ENCODE measurements at regions not wholly inside any gene's neighbourhood (a gene's known extent, or its start where the extent isn't known, plus 50 kb on each side); places are given as distances from the start of the nearest gene placed in this dataset.

- DNase-seq (ENCODE audit: low read depth in 2 of 2, low spot score in 1 of 2) = no peak
These were observed 406.5 kb upstream of the RGS6 start for GRCh38 chr14:71525663-71526221.

DNA sequence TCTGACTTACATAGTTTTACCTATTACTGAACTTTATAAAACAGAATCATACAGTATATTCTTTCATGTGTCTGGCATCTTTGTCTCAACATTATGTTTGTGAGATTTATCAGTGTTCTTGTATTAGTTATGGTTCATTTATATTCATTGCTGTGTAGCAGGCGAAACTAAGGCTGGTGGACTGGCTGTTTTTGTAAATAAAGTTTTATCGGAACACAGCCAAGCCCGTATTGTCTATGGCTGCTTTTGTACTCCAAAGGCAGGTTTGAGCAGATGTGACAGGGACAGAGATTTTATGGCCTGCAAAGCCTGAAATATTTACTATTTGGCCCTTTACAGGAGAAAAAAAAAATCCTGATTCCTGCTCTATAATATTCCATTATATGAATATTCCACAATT is 405.8 kb upstream of the RGS6 start:
- no peak for DNase-seq (ENCODE audit: low read depth in 2 of 2, low spot score in 1 of 2)

DNA sequence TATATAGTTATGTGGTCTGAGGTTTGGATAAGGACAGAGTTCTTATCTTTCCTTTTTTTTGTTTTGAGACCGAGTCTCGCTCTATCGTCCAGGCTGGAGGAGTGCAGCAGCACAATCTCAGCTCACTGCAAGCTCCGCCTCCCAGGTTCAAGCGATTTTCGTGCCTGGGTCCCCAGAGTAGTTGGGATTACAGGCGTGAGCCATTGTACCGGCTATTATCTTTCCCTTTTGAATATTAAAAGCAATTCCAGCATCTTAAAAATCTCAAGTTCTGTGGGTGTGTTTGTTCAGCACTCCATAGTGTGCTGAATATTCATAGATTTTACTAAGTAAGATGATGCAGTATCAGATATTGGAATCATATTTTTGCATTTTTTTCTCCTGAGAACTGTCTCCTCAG is 404.4 kb upstream of the RGS6 start:
- no peak for DNase-seq (ENCODE audit: low read depth in 2 of 2, low spot score in 1 of 2)

DNA sequence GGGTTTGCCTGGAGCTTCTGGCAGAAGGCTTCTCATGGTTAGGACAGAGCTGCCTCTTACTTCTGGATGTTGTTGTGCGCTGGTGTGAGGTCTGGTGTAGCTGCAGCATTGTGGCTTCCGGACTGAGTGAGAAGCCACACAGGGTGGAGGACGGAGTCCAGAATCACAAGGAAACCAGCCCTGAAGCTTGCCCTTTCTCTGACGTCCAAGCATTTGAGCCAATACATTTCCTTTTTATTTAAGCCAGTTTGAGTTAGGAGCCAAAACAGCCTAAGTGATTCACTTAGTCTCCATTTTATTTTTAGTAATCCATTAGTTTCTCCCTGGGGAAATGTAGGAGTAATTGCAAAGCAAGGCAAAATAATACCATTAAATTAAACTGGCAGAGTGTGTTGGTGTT is 402.4 kb upstream of the RGS6 start:
- no peak for DNase-seq (ENCODE audit: low read depth in 2 of 2, low spot score in 1 of 2)

DNA sequence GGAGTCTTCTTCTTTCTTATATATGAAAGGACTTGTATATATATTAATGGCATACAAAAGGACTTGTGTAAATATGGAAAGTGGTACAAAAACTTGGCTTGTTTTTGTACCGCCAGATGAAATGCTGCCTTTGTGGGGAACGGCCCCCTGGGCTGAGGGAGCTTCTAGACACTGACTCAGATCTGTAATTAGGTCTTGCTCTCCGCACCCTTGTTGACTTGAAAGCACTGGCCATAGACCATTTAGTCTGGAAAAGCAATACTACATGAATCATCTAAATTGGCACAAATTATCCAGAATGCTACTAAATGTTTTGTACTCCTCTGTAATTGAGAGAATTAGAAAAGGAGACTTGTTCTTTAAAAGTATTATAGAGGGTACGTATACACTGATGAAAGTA is 399.9 kb upstream of the RGS6 start:
- DNase-seq (ENCODE audit: low read depth in 2 of 2, low spot score in 1 of 2) = no peak

DNA sequence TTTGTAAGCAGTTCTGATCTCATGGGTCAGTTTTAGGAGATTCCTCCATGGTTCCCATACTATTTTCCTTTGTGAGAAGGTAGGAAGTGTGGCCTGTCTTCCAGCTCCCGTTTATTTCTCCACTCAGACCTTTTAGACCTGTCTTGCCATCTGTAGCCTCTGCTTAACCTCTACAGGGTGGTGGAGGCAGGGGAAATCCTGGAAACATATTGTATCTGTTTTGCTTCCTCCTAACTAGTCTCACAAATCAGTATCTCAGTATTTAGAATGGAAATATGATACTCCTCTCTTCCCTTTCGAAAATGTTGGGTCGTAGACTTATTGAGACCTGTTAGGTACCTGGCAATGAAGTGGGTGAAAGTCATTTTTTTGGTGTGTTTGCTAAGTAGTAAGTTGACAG is 399.4 kb upstream of the RGS6 start:
- no peak for DNase-seq (ENCODE audit: low read depth in 2 of 2, low spot score in 1 of 2)

GRCh38 chr14:71533390-71533789 is 398.8 kb upstream of the RGS6 start:
- DNase-seq (ENCODE audit: low read depth in 2 of 2, low spot score in 1 of 2) = no peak

- no peak for DNase-seq (ENCODE audit: low read depth in 2 of 2, low spot score in 1 of 2)
These were observed 398.4 kb upstream of the RGS6 start for GRCh38 chr14:71533800-71534199.

DNA sequence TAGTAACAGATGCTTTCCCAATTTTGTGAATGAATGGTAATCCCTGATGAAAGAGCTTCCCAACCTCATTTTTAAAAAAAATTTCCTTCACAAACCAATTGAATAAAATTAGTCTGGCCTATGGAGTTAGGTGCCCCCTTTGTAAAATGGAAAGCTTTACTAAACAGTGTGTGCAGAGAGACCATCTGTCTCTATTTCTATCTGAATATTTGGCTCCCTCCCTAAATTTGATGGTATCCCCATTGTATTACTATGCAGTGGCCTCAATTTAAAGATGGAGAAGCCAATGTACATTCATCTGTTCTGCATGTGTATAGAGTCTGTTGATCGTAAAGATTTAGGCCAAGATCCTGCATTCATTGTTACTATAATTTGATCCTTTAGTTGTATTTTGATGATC is 397.7 kb upstream of the RGS6 start:
- no peak for DNase-seq (ENCODE audit: low read depth in 2 of 2, low spot score in 1 of 2)

GRCh38 chr14:71536015-71536740 is 396.1 kb upstream of the RGS6 start:
- DNase-seq (ENCODE audit: low read depth in 2 of 2, low spot score in 1 of 2) = no peak

DNA sequence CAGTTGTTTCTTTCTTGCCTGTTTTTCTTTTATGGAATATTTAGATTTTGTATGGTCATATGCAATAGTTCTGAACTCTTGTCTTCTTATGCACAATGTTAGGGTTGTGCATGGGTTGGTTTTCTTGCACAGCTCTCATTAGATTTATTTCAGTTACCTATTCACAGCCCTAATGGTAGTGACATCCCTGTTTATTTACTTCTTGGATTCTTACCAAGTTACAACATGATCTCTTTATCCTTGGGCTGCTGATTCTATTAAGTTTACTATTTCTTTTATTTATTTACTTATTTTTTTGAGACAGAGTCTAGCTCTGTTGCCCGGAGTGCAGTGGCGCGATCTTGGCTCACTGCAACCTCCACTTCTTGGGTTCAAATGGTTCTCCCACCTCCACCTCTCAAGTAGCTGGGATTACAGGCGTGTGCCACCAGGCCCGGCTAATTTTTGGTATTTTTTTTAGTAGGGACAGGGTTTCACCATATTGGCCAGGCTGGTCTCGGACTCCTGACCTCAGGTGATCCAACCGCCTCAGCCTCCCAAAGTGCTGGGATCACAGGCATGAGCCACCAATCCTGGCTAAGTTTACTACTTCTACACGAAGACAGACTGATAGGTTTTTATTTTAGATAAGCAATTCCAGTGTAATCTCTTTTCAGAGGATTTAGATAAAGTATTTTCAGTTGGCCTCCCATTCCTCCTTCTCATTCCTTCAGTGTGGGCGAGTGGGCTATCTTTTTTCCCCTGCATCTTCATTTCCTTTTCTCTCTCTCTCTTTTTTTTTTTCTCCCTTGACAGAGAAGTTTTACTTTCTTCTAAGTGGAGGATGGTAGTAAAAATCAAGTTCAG is 395.1 kb upstream of the RGS6 start:
- no peak for DNase-seq (ENCODE audit: low read depth in 2 of 2, low spot score in 1 of 2)

GRCh38 chr14:71538288-71538687 is 393.9 kb upstream of the RGS6 start:
- no peak for DNase-seq (ENCODE audit: low read depth in 2 of 2, low spot score in 1 of 2)

GRCh38 chr14:71538938-71539649 is 393.1 kb upstream of the RGS6 start:
- no peak for DNase-seq (ENCODE audit: low read depth in 2 of 2, low spot score in 1 of 2)

DNA sequence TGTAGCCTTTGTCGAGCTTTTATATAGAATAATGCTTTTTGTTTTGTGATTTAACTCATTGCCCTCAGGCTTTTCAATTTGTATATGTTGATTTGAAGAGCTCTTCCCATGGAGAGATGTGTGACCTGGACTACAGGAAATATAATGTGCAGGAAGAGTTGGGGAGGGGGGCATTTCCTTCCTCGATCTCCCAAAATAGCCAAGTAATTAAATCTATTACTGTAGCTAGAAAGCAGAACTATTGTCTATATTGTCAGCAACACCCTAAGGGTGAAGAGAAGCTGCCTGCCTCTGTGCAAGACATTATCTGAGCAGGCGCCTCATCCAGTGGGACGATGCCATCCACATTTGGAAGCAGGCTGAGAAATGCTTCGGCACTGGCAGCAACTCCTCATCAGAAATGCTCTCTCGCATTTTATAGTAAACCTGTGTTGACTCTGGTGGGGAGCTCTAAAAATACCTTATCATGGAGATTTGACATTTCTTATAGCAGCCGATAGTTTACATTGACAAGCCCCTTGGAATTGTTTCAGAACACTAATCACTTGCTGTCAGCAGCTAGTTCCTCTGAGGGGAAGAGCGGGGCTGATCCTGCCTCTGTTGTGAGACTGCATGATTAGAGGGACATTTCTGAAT is 392.5 kb upstream of the RGS6 start:
- no peak for DNase-seq (ENCODE audit: low read depth in 2 of 2, low spot score in 1 of 2)

DNA sequence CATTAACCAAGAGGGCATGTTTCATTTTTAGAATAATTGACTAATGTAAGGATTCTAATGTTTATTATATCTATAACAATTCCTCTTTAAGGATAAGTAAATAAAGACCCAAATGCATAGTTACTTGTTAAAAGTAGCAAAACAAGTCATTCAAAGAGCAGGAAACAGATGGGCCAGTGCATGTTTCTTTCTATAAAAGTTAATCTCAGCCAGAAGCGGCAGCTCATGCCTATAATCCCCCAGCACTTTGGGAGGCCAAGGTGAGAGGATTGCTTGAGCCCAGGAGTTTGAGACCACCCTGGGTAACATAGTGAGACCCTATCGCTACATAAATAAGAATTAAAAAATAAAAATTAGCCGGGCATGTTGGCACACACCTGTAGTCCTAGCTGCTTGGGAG is 391.0 kb upstream of the RGS6 start:
- no peak for DNase-seq (ENCODE audit: low read depth in 2 of 2, low spot score in 1 of 2)

DNA sequence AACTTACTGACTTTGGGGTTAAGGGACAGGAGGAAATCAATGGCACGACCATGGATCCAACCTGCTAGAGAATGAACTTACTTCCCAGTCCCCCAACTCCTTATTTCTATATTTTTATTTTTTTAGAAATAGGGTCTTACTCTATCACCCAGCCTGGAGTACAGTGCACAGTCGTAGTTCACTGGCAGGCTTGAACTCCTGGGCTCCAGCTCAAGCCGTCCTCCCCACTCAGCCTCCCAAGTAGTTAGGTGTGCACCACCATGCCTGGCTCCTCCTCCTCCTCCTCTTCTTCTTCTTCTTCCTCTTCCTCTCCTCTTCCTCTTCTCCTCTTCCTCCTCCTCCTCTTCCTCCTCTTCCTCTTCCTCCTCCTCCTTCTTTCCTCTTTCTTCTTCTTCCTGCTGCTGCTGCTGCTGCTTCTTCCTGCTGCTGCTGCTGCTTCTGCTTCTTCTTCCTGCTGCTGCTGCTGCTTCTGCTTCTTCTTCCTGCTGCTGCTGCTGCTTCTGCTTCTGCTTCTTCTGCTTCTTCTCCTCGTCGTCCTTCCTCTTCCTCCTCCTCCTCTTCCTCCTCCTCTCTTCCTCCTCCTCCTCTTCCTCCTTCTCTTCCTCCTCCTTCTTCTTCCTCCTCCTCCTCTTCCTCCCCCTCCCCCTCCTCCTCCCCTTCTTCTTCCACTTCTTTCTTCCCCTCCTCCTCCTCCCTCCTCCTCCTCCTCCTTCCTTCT is 390.1 kb upstream of the RGS6 start:
- DNase-seq (ENCODE audit: low read depth in 2 of 2, low spot score in 1 of 2) = no peak

DNA sequence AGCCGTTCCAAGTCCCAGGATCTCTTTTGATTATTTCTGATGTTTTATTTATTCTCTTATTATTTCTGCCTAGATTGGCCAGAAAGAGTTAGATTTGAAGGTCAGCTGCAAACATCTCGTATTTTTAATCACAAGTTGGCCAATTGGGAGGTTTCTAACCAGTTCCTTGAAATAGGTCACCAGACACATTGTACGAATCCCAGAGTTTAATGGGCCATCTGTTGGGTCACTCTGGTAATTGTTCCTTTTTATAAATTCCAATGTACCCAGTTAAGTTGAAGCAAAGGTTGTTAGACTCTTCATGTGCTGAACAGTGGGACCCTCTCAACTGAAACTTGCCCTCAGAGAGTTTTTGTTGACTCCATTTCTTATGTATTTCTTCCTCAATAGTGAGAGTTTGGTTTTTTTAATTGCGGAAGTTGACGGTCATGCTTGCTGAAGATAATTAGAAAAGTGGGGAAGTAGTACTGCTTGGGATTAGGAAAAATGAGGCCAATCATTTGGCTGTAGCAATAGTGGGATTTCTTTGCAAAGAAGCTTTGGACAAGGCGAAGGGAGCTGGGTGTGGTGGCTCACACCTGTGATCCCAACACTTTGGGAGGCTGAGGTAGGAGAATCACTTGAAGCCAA is 382.7 kb upstream of the RGS6 start:
- no peak for DNase-seq (ENCODE audit: low read depth in 2 of 2, low spot score in 1 of 2)

- DNase-seq (ENCODE audit: low read depth in 2 of 2, low spot score in 1 of 2) = no peak
These were observed 381.9 kb upstream of the RGS6 start for GRCh38 chr14:71550367-71550766.

- DNase-seq (ENCODE audit: low read depth in 2 of 2, low spot score in 1 of 2) = no peak
These were observed 380.8 kb upstream of the RGS6 start for GRCh38 chr14:71551291-71551950.

DNA sequence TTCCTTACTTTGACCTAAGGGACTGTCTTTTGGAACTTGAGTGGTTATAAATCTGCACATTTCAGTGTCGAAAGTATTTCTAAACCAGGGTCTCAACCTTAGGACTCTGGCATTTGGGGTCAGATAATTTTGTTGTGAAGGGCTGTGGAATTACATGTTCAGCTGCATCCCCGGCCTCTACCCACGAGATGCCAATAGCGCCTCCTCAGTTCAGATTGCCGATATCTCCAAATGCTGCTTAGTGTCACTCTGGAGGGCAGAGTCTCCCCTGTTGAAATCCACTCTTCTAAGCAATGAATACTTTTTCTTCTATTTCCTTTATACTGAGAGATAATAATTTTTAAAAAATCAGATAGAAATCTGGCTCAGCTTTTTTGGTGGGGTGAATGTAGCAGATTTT is 379.4 kb upstream of the RGS6 start:
- DNase-seq (ENCODE audit: low read depth in 2 of 2, low spot score in 1 of 2) = no peak
